Breast epithelium (tissue), 4 donors: ENCODE measurements at regions not wholly inside any gene's neighbourhood (a gene's known extent, or its start where the extent isn't known, plus 50 kb on each side); places are given as distances from the start of the nearest gene placed in this dataset.

Experiments
- DNase-seq, 2 donors: peaks; one replicate each; pipeline ENCODE4 v3.0.0-alpha.2; 2019; ENCODE audit warnings: low spot score in 2 of 2
- H3K27ac ChIP-seq, 2 donors: fragments of 200-600 bp; sonication (generic) in 1 of 2; one replicate each; pipeline ENCODE4 v1.5.1; 2016 to 2019; ENCODE audit warnings: mild to moderate bottlenecking in 1 of 2
- H3K27me3 ChIP-seq, 2 donors: fragments of 200-600 bp; sonication (generic) in 1 of 2; one replicate each; pipeline versions ENCODE4 v1.5.1 to v1.6.0; 2017 to 2019; ENCODE audit warnings: control low read depth in 1 of 2, mild to moderate bottlenecking in 1 of 2
- H3K36me3 ChIP-seq: fragments of 200-600 bp; one replicate; pipeline ENCODE4 v1.5.1; 2019
- H3K4me1 ChIP-seq, 2 donors: fragments of 200-600 bp; sonication (generic); one replicate each; pipeline ENCODE4 v1.5.1; 2016 to 2019; ENCODE audit warnings: control low read depth in 1 of 2
- H3K4me3 ChIP-seq, 3 donors: fragments of 200-600 bp; sonication (generic); 1 replicate in 2 of 3; 2 replicates in 1 of 3; pipeline ENCODE4 v1.5.1; 2016 to 2019; ENCODE audit warnings: mild to moderate bottlenecking in 3 of 3, moderate library complexity in 2 of 3
- H3K9me3 ChIP-seq, 2 donors: fragments of 200-600 bp; sonication (generic) in 1 of 2; one replicate each; pipeline ENCODE4 v1.5.1; 2016 to 2019; ENCODE audit warnings: control low read depth in 1 of 2
- CTCF ChIP-seq, 3 donors: fragments of 450-650 bp; IDR thresholded peaks; one replicate each; pipeline ENCODE4 v1.5.1; 2016 to 2017; ENCODE audit warnings: antibody characterized with exemption in 3 of 3, mild to moderate bottlenecking in 3 of 3, moderate library complexity in 3 of 3
- POLR2A ChIP-seq: fragments of 450-650 bp; IDR thresholded peaks from one replicate; pipeline ENCODE4 v1.6.1; 2016; ENCODE audit warnings: antibody characterized with exemption, mild to moderate bottlenecking, moderate library complexity
- POLR2AphosphoS5 ChIP-seq, 3 donors: sonication (generic); formaldehyde crosslinking; IDR thresholded peaks; one replicate each; pipeline ENCODE4 v1.6.1; 2017; ENCODE audit warnings: antibody characterized with exemption in 3 of 3
- intact Hi-C: fragments of 100-400 bp; cut with DNase I; formaldehyde crosslinking; loops from one replicate; pipeline ENCODE4 v1.15.1; 2023; ENCODE audit warnings: low total_unique reads

GRCh38 chr20:39092733-39093410 lies 130.7 kb downstream of the DHX35 start:
- no peaks in the 10 kb centered on the region for H3K4me1 ChIP-seq
- H3K9me3 ChIP-seq = no peaks in the 10 kb centered on the region
- no peak for TF ChIP-seq CTCF (IDR thresholded peaks at IDR 0.05)
- no peak for TF ChIP-seq POLR2AphosphoS5 (IDR thresholded peaks at IDR 0.05)
- TF ChIP-seq POLR2A = no peak
- H3K4me3 ChIP-seq = no peak overlapping the region
- no peak overlapping the region for H3K27ac ChIP-seq
- no peaks in the 10 kb centered on the region for H3K27me3 ChIP-seq
- H3K36me3 ChIP-seq = no peaks in the 10 kb centered on the region
- DNase-seq = no peak
- intact Hi-C loops = no loop called here

- no peak for DNase-seq
- no peak overlapping the region for H3K27ac ChIP-seq
- TF ChIP-seq POLR2AphosphoS5 (IDR thresholded peaks at IDR 0.05) (no peak), CTCF (IDR thresholded peaks at IDR 0.05) (no peak)
- H3K4me1 ChIP-seq = no peaks in the 10 kb centered on the region
- H3K36me3 ChIP-seq = no peaks in the 10 kb centered on the region
- no peaks in the 10 kb centered on the region for H3K9me3 ChIP-seq
- intact Hi-C loops = no loop called here
- H3K27me3 ChIP-seq = no peaks in the 10 kb centered on the region
- H3K4me3 ChIP-seq = no peak overlapping the region
These were observed 128.8 kb downstream of the DHX35 start for GRCh38 chr20:39090906-39091305.

- H3K36me3 ChIP-seq = no peaks in the 10 kb centered on the region
- no peak overlapping the region for H3K4me3 ChIP-seq
- H3K4me1 ChIP-seq = no peaks in the 10 kb centered on the region
- TF ChIP-seq CTCF (IDR thresholded peaks at IDR 0.05) = no peak
- TF ChIP-seq POLR2AphosphoS5 (IDR thresholded peaks at IDR 0.05) = no peak
- no peak for TF ChIP-seq POLR2A
- H3K27ac ChIP-seq = no peak overlapping the region
- H3K9me3 ChIP-seq = no peaks in the 10 kb centered on the region
- DNase-seq = no peak
- intact Hi-C loops = no loop called here
- H3K27me3 ChIP-seq = no peaks in the 10 kb centered on the region
These were observed 127.7 kb downstream of the DHX35 start for GRCh38 chr20:39089797-39090196.
